ENCODE measurements at regions not wholly inside any gene's neighbourhood (a gene's known extent, or its start where the extent isn't known, plus 50 kb on each side); places are given as distances from the start of the nearest gene placed in this dataset.

DNA sequence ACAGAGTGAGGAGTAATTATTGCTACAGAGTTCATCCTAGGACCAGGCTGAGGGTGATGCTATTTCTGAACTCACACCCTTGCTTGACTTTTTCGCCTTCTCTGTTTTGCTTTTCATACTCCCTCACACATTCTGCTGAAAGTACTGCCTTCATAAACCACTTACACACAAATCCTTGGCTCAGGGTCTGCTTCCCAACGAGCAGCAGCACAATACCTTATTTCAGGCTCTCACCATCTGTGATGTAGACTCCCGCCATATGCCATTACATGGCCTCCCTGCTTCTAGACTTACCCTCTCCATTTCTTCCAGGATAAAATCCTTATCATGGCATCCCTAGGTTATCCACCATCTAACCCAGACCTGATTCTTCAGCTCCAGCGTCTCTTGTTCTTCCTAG, 321.3 kb upstream of the SPTLC3 start:
- H3K4me1 ChIP-seq (replicated peaks), result no peaks in the 10 kb centered on the region
- TF ChIP-seq, protein P1, sequence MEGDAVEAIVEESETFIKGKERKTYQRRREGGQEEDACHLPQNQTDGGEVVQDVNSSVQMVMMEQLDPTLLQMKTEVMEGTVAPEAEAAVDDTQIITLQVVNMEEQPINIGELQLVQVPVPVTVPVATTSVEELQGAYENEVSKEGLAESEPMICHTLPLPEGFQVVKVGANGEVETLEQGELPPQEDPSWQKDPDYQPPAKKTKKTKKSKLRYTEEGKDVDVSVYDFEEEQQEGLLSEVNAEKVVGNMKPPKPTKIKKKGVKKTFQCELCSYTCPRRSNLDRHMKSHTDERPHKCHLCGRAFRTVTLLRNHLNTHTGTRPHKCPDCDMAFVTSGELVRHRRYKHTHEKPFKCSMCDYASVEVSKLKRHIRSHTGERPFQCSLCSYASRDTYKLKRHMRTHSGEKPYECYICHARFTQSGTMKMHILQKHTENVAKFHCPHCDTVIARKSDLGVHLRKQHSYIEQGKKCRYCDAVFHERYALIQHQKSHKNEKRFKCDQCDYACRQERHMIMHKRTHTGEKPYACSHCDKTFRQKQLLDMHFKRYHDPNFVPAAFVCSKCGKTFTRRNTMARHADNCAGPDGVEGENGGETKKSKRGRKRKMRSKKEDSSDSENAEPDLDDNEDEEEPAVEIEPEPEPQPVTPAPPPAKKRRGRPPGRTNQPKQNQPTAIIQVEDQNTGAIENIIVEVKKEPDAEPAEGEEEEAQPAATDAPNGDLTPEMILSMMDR (IDR thresholded peaks at IDR 0.05), result no peak
- H3K27ac ChIP-seq, result no peak overlapping the region
- no peak overlapping the region for H3K4me3 ChIP-seq
- H3K9me3 ChIP-seq, result no peaks in the 10 kb centered on the region
- no peaks in the 10 kb centered on the region for H3K27me3 ChIP-seq (replicated peaks; ENCODE audit: insufficient read depth)
- intact Hi-C loops (cut with DNase I), result no loop called here
- H3K36me3 ChIP-seq, result no peaks in the 10 kb centered on the region
- 78% methylated on average over 4 of the region's 4 CpGs for WGBS
- DNase-seq (ENCODE audit: low spot score), result no peak

DNA sequence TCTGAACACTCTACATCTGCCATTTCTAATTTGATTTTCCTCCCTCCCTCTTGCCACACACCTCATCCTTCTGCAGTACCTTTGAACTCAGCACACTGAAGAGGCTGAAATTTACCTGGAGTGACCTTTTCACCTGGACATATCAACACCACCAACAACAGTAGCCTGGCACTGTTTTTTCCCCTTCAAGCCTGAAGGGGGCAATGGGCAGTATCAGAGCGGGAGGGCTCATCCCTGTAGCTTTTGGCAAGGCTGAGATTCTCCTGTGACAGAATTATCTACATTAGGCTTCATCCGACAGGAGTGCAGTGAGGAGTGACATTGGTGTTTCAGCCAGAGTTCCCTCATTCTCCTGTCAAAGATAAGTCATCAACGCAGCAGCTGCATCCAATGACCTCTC, 312.8 kb upstream of the SPTLC3 start:
- intact Hi-C loops (cut with DNase I), result no loop called here

DNA sequence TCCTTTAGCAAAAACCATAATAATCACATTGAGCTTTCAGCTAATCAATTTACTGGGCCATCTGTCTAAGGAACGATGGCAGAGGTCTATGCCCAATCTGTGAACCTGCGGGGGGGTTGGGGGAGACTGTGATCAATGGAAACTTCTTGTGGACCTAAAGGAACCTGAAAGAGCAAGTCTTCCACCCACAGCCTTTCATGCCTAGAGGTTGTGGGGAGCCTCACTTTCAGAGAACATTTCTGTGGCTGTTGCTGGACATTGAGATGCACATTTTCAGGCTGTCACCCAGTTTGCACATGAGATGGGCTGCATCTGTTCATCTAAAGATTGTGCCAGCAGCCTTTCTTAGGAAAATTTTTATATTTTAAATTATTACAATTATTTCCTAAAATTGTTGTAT, 310.0 kb upstream of the SPTLC3 start:
- no peaks in the 10 kb centered on the region for H3K9me3 ChIP-seq
- TF ChIP-seq POLR2AphosphoS5 (IDR thresholded peaks at IDR 0.05) (no peak), POLR2A (IDR thresholded peaks at IDR 0.05) (no peak)
- no peak overlapping the region for H3K4me3 ChIP-seq
- DNase-seq (ENCODE audit: low spot score), result no peak
- intact Hi-C loops (cut with DNase I), result no loop called here
- 87% methylated on average over 2 of the region's 2 CpGs for WGBS
- no peaks in the 10 kb centered on the region for H3K4me1 ChIP-seq (replicated peaks)
- H3K27ac ChIP-seq, result no peak overlapping the region
- no peaks in the 10 kb centered on the region for H3K27me3 ChIP-seq (replicated peaks; ENCODE audit: insufficient read depth)
- no peaks in the 10 kb centered on the region for H3K36me3 ChIP-seq

More for the DNA sequence above, 312.8 kb upstream of the SPTLC3 start:
- no peak for DNase-seq (ENCODE audit: low spot score)
- H3K27ac ChIP-seq, result no peak overlapping the region
- TF ChIP-seq POLR2A (IDR thresholded peaks at IDR 0.05) (no peak), POLR2AphosphoS5 (IDR thresholded peaks at IDR 0.05) (no peak)
- TF ChIP-seq, protein P1 (IDR thresholded peaks at IDR 0.05), result no peak
- no peak overlapping the region for H3K4me3 ChIP-seq
- no peaks in the 10 kb centered on the region for H3K36me3 ChIP-seq
- H3K9me3 ChIP-seq, result no peaks in the 10 kb centered on the region
- H3K4me1 ChIP-seq (replicated peaks), result no peaks in the 10 kb centered on the region
- WGBS, result 91% methylated on average over 3 of the region's 3 CpGs
- H3K27me3 ChIP-seq (replicated peaks; ENCODE audit: insufficient read depth), result no peaks in the 10 kb centered on the region

DNA sequence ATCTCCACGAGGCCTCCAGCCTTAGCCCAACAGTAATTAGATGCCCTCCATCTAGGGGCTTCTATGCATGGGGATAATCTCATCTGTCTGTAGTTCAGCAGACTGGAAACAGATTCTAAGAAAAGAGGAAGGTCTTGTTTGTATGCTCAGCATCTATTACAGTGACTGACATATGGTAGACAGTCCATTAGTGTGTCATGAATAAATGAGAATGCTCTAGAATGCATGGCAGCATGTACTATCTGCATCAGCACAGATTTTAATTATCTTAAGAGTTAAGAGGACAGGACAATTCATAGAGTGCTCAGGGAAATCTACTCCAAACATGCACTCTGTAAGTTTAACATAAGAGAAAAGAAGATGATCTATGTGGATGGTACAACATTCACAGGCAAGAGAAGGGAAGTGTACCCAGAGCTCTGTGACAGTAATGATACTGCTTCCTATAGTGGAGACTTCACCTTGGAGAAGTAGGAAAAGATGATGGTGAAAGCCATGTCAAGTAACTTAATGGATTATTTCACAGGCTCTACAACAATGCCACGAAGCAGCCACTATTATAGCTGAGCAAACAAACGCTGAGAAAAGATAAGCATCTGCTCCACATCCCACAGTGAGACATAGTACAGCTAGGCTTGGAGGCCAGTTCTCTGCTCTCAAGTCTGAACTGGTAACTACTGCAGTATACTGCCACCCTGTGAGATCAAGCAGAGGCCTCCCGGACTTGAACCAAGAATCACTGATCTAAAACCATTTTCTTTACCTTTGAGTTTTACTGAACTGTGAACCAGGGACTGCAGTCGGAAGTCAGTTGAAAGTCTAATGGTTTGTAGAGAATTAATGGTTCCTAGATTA, 309.2 kb upstream of the SPTLC3 start:
- no peak for TF ChIP-seq POLR2AphosphoS5 (IDR thresholded peaks at IDR 0.05)
- TF ChIP-seq, protein P1 (IDR thresholded peaks at IDR 0.05), result peak in 1 of 4 experiments; percentile 17
- H3K36me3 ChIP-seq, result no peaks in the 10 kb centered on the region
- H3K9me3 ChIP-seq, result no peaks in the 10 kb centered on the region
- no peak for DNase-seq (ENCODE audit: low spot score)
- intact Hi-C loops (cut with DNase I), result no loop called here
- 40% methylated on average over 5 of the region's 5 CpGs for WGBS
- no peaks in the 10 kb centered on the region for H3K27me3 ChIP-seq (replicated peaks; ENCODE audit: insufficient read depth)
- no peak overlapping the region for H3K27ac ChIP-seq
- no peak overlapping the region for H3K4me3 ChIP-seq
- H3K4me1 ChIP-seq (replicated peaks), result no peaks in the 10 kb centered on the region

DNA sequence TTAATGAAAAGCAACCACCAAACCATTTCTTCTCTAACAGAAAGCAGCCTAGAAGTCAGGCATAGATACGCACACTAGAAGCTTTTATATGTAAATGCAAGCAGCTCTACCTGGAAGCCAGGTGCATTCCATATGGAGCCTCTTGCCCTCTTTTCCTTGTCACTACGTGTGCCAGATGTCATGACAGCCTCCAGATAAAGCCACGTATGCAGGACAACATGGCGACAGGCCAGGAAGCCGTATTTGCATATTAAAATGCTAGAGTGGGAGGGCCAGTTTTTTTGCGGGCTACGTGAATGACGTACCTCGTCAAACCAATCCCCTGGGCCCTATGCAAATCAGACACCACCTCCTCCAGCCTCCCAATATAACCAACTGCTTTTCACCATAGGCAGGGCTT, 308.1 kb upstream of the SPTLC3 start:
- intact Hi-C loops (cut with DNase I), result no loop called here
- TF ChIP-seq POLR2A (IDR thresholded peaks at IDR 0.05), result no peak
- H3K9me3 ChIP-seq, result no peaks in the 10 kb centered on the region
- H3K36me3 ChIP-seq, result no peaks in the 10 kb centered on the region
- WGBS, result 91% methylated on average over 9 of the region's 9 CpGs
- H3K27ac ChIP-seq, result no peak overlapping the region
- no peak overlapping the region for H3K4me3 ChIP-seq
- DNase-seq (ENCODE audit: low spot score), result no peak
- H3K4me1 ChIP-seq (replicated peaks), result no peaks in the 10 kb centered on the region
- no peaks in the 10 kb centered on the region for H3K27me3 ChIP-seq (replicated peaks; ENCODE audit: insufficient read depth)

DNA sequence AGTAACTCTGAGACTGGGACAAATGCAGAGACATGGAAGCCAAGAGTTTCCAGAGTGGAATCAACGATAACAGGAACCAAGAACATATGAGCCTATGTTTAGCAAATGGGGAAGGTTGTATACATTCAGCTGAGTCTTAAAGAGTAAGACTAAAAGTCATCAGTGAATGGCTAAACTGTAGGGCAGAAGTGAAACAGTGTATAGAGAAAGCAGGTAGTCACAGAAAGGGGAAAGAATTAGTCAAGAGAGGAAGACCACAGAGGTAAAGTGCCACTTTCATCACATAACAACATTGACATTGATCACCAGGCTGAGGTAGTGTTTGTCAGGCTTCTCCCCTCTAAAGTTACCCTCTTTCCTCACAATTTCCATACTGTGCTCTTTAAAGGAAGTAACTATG, 306.5 kb upstream of the SPTLC3 start:
- DNase-seq (ENCODE audit: low spot score), result no peak
- Histone ChIP-seq H3K4me1 (replicated peaks) (no peaks in the 10 kb centered on the region), H3K27ac (no peak overlapping the region), H3K27me3 (replicated peaks; ENCODE audit: insufficient read depth) (no peaks in the 10 kb centered on the region), H3K36me3 (no peaks in the 10 kb centered on the region), H3K4me3 (no peak overlapping the region), H3K9me3 (no peaks in the 10 kb centered on the region)
- intact Hi-C loops (cut with DNase I), result no loop called here
- TF ChIP-seq, protein P1 (IDR thresholded peaks at IDR 0.05), result no peak
- TF ChIP-seq POLR2A (IDR thresholded peaks at IDR 0.05), result no peak
- TF ChIP-seq POLR2AphosphoS5 (IDR thresholded peaks at IDR 0.05), result no peak
- 97% methylated on average over 1 of the region's 1 CpG for WGBS
